Heart left ventricle (tissue), 13 donors: ENCODE measurements at regions not wholly inside any gene's neighbourhood (a gene's known extent, or its start where the extent isn't known, plus 50 kb on each side); places are given as distances from the start of the nearest gene placed in this dataset.

Experiments used
- POLR2A ChIP-seq, 2 donors: fragments of 450-650 bp; IDR thresholded peaks; one replicate each; pipeline ENCODE4 v1.6.1; 2017; ENCODE audit warnings: antibody characterized with exemption in 2 of 2, mild to moderate bottlenecking in 2 of 2, moderate library complexity in 2 of 2
- TF ChIP-seq, protein P1 (sequence below), 12 donors: fragments of 200-600 bp; sonication (generic) in 4 of 12; IDR thresholded peaks; one replicate each; pipeline versions ENCODE4 v1.5.0 to v1.8.0; 2018 to 2022; ENCODE audit warnings: antibody characterized with exemption in 12 of 12, mild to moderate bottlenecking in 5 of 12
- donor health status: ischemic (EF 13 %, LVEDD 7.1; RV severe dilation, severe dysfunction).
- donor health status: DM: no; HTN: yes; CAD: no.
- donor health status: DM: no; HTN: no; CAD: no.
- donor health status: ischemic (EF 25% LVEDD 6.9; RV normal size, moderate dysfunction).
- donor health status: ischemic (EF 25% LVEDD 5.7; RV mildly dilated, moderate dysfunction).
- donor health status: ischemic (EF 35%, LVEDD 5.7; RV mildly dilated, moderate dysfunction).
- donor health status: nonischemic (EF 11% LVEDD 7.7; RV severe dilation, severe dysfunction).
- donor health status: DM: yes; HTN: yes; CAD: no.
- donor health status: PGD.
- donor health status: ischemic (EF 29% LVEDD 5.4; RV normal size, mild dysfunction).
- donor health status: nonischemic (EF 23%, LVEDD 6.1; RV moderate dilation, normal function).

DNA sequence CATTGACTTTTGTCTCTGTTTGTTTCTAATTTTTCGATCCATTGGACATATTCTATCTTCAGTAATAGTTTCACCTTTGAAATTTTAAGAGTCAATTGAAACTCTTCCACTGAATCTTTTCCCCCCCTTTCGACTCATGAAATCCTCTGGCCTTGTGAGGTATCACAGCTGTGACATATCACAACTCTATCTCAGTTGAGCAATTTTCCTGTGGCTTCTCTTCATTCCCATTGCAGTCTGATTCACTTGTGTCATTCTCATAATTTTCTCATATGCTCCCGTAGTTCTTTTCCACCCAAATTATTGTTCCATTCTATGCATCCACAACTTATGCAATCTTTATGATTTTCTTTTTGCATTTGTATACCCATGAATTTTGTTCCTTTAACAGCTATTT lies 261.6 kb downstream of the DACT1 start:
- TF ChIP-seq, protein P1, sequence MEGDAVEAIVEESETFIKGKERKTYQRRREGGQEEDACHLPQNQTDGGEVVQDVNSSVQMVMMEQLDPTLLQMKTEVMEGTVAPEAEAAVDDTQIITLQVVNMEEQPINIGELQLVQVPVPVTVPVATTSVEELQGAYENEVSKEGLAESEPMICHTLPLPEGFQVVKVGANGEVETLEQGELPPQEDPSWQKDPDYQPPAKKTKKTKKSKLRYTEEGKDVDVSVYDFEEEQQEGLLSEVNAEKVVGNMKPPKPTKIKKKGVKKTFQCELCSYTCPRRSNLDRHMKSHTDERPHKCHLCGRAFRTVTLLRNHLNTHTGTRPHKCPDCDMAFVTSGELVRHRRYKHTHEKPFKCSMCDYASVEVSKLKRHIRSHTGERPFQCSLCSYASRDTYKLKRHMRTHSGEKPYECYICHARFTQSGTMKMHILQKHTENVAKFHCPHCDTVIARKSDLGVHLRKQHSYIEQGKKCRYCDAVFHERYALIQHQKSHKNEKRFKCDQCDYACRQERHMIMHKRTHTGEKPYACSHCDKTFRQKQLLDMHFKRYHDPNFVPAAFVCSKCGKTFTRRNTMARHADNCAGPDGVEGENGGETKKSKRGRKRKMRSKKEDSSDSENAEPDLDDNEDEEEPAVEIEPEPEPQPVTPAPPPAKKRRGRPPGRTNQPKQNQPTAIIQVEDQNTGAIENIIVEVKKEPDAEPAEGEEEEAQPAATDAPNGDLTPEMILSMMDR (IDR thresholded peaks at IDR 0.05), result no peak
- TF ChIP-seq POLR2A (IDR thresholded peaks at IDR 0.05), result no peak
